HepG2 (cell line): ENCODE measurements at regions not wholly inside any gene's neighbourhood (a gene's known extent, or its start where the extent isn't known, plus 50 kb on each side); places are given as distances from the start of the nearest gene placed in this dataset.

Source experiments
- ATAC-seq: fragments of 200-7000 bp; cut with Tn5 transposase; 3 replicates; pipeline ENCODE4 v1.9.1; 2020; ENCODE audit warnings: mild to moderate bottlenecking, moderate library complexity
- BruUV-seq: library from RNA; stranded (reverse); fragments of 400-500 nt; replicated peaks from 2 replicates; lab custom pipeline; 2021; lab: Mats Ljungman, UMichigan
- CTCF ChIA-PET: fragments of 300-600 bp; formaldehyde crosslinking; extraction: SDS; loops from one replicate; lab custom pipeline; 2021; ENCODE audit warnings: low total read pairs, inconsistent platforms, low intra/inter-chr PET ratio; lab: Yijun Ruan, JAX
- POLR2A ChIA-PET: fragments of 350-600 bp; sonication (Branson Sonifier 250); formaldehyde crosslinking; loops from one replicate; lab custom pipeline; 2020; ENCODE audit warnings: antibody characterized with exemption, inconsistent platforms; lab: Yijun Ruan, JAX
- DNase-seq: peaks from one replicate; pipeline ENCODE4 v3.0.0-alpha.2; 2015; ENCODE audit warnings: low spot score
- FAIRE-seq: peaks from 3 replicates; lab custom pipeline; 2011; peaks lifted over from hg19 to GRCh38; lab: Jason Lieb, UNC
- H2AFZ ChIP-seq: one replicate; pipeline ENCODE4 v1.6.1; 2011; ENCODE audit warnings: low read length, inconsistent platforms
- H3K27ac ChIP-seq: fragments of 300-600 bp; 3 replicates; pipeline ENCODE4 v1.8.0; 2011; ENCODE audit warnings: mixed run types, mild to moderate bottlenecking, mixed read lengths, low read length, inconsistent platforms; ENCODE audit not compliant: insufficient read depth; ENCODE audit errors: extremely low read length
- H3K27me3 ChIP-seq, 2 experiments: fragments of 200-600 bp in 1 of 2; 2 replicates in 1 of 2; 3 replicates in 1 of 2; pipeline versions ENCODE4 v1.6.0 to v1.8.0; 2011; ENCODE audit warnings: low read length in 2 of 2, mild to moderate bottlenecking in 2 of 2, moderate library complexity in 2 of 2, inconsistent platforms in 1 of 2; ENCODE audit not compliant: insufficient read depth in 2 of 2, control insufficient read depth in 1 of 2
- H3K36me3 ChIP-seq, 2 experiments: fragments of 200-600 bp in 1 of 2; replicated peaks in 1 of 2; 2 replicates in 1 of 2; 3 replicates in 1 of 2; pipeline versions ENCODE4 v1.5.1 to v1.8.0; 2011; ENCODE audit warnings: low read length in 2 of 2, inconsistent platforms in 1 of 2; ENCODE audit not compliant: insufficient read depth in 2 of 2, control insufficient read depth in 1 of 2
- H3K4me1 ChIP-seq: 2 replicates; pipeline ENCODE4 v1.5.1; 2012; ENCODE audit warnings: low read length, inconsistent platforms; ENCODE audit not compliant: insufficient read depth
- H3K4me2 ChIP-seq: 2 replicates; pipeline ENCODE4 v1.6.0; 2011; ENCODE audit warnings: low read depth, low read length, inconsistent platforms
- H3K4me3 ChIP-seq, 3 experiments: fragments of 200-600 bp in 1 of 3; sonication (generic), shearing (Covaris generic) in 1 of 3; replicated peaks in 1 of 3; 2 replicates each; pipeline ENCODE4 v1.5.1; 2011 to 2016; ENCODE audit warnings: low read length in 3 of 3, inconsistent platforms in 2 of 3, low read depth in 2 of 3, mild to moderate bottlenecking in 2 of 3, control low read depth in 1 of 3, mixed read lengths in 1 of 3; ENCODE audit not compliant: insufficient read depth in 1 of 3
- H3K79me2 ChIP-seq: one replicate; pipeline ENCODE4 v1.6.1; 2011; ENCODE audit warnings: low read length, inconsistent platforms; ENCODE audit not compliant: insufficient read depth
- H3K9ac ChIP-seq: 2 replicates; pipeline ENCODE4 v1.6.0; 2011; ENCODE audit warnings: mild to moderate bottlenecking, low read depth, low read length, inconsistent platforms; ENCODE audit not compliant: insufficient read depth
- H3K9me3 ChIP-seq: 2 replicates; pipeline ENCODE4 v1.5.1; 2012; ENCODE audit warnings: mild to moderate bottlenecking, low read length
- H4K20me1 ChIP-seq: 2 replicates; pipeline ENCODE4 v1.6.0; 2011; ENCODE audit warnings: inconsistent platforms, mild to moderate bottlenecking, low read length, moderate library complexity; ENCODE audit not compliant: insufficient read depth
- KDM5B ChIP-seq: sonication (generic); formaldehyde crosslinking; IDR thresholded peaks from 2 replicates; pipeline ENCODE4 v1.4.0; 2020; ENCODE audit warnings: missing genetic modification reagents, mild to moderate bottlenecking, borderline replicate concordance
- NCOA5 ChIP-seq: sonication (generic); formaldehyde crosslinking; IDR thresholded peaks from 2 replicates; pipeline ENCODE4 v1.4.0; 2020; ENCODE audit warnings: missing genetic modification reagents
- NFE2 ChIP-seq: sonication (generic); formaldehyde crosslinking; IDR thresholded peaks from 2 replicates; pipeline ENCODE4 v1.4.0; 2020; ENCODE audit warnings: missing genetic modification reagents
- NFIB ChIP-seq: sonication (generic); formaldehyde crosslinking; IDR thresholded peaks from 2 replicates; pipeline ENCODE4 v1.9.0; 2021; ENCODE audit warnings: missing genetic modification reagents, mild to moderate bottlenecking, borderline replicate concordance
- PCBP1 ChIP-seq: fragments of 200-400 bp; formaldehyde crosslinking; IDR thresholded peaks from 2 replicates; pipeline ENCODE4 v1.6.1; 2017; ENCODE audit warnings: mild to moderate bottlenecking, low read depth, low read length, borderline replicate concordance
- SIN3B ChIP-seq: fragments of 150-350 bp; IDR thresholded peaks from 2 replicates; pipeline ENCODE4 v1.6.1; 2014; ENCODE audit warnings: low read length
- ZNF333 ChIP-seq: sonication (generic); formaldehyde crosslinking; IDR thresholded peaks from 2 replicates; pipeline ENCODE4 v1.4.0; 2020; ENCODE audit warnings: mild to moderate bottlenecking, missing genetic modification reagents, borderline replicate concordance
- ZNF678 ChIP-seq: sonication (generic); formaldehyde crosslinking; IDR thresholded peaks from 2 replicates; pipeline ENCODE4 v1.4.0; 2020; ENCODE audit warnings: mild to moderate bottlenecking, missing genetic modification reagents
- ZNF768 ChIP-seq: sonication (generic); formaldehyde crosslinking; IDR thresholded peaks from 2 replicates; pipeline ENCODE4 v1.4.0; 2020; ENCODE audit warnings: missing genetic modification reagents
- WGBS: methylation state at CpG from one replicate; pipeline ENCODE4 v1.1.6; 2017; ENCODE audit warnings: low lambda C conversion rate; 5-methylcytosine and 5-hydroxymethylcytosine counted together
- in situ Hi-C: cut with HindIII; loops from 2 replicates; pipeline ENCODE4 v1.10.0; 2017; ENCODE audit warnings: low pct_unique_long_range_greater_than_20kb; ENCODE audit not compliant: extremely low pct_ligation_motif_present
- intact Hi-C: fragments of 100-400 bp; cut with micrococcal nuclease; formaldehyde crosslinking; loops from one replicate; pipeline ENCODE4 v1.10.0; 2022; ENCODE audit not compliant: unreplicated experiment
- TF ChIP-seq, protein P1 (sequence below): sonication (generic); formaldehyde crosslinking; IDR thresholded peaks from 2 replicates; pipeline ENCODE4 v1.9.0; 2021; ENCODE audit warnings: missing genetic modification reagents, mild to moderate bottlenecking, borderline replicate concordance
- TF ChIP-seq, protein P2 (sequence below): sonication (generic); formaldehyde crosslinking; IDR thresholded peaks from 2 replicates; pipeline ENCODE4 v1.4.0; 2020; ENCODE audit warnings: mild to moderate bottlenecking, missing genetic modification reagents
- TF ChIP-seq, protein P3 (sequence below): IDR thresholded peaks from 2 replicates; pipeline ENCODE4 v1.6.1; 2016; ENCODE audit warnings: missing compliant biosample characterization, missing genetic modification reagents, borderline replicate concordance

DNA sequence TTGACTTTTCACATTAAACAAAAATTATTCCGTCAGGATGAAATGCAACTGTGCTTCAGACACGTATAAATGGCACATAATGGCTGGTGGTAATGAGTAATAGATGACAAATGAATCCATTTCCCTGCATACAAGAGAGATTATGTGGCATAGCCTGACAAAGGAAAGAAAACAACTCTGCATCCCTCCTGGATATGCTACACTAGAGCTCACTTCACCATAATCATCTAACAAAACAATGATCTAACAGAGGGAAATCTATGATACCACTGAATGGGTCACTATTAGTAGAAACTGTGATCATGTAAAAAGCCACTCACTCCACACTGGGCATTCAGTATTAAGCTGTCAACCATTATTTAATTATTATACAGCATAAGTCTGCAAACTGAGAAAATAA is 1498.4 kb downstream of the EFNB2 start:
- FAIRE-seq (no peak), DNase-seq (no peak), ATAC-seq (no peak)
- no peak overlapping the region for H3K4me3 ChIP-seq
- H3K36me3 ChIP-seq = no peaks in the 10 kb centered on the region
- no peaks in the 10 kb centered on the region for H3K4me1 ChIP-seq
- H3K4me2 ChIP-seq = no peak overlapping the region
- H2AFZ ChIP-seq = no peak overlapping the region
- H4K20me1 ChIP-seq = no peaks in the 10 kb centered on the region
- peaks cover 73% of the 10 kb centered on the region for H3K9me3 ChIP-seq
- H3K79me2 ChIP-seq = no peaks in the 10 kb centered on the region
- ChIA-PET POLR2A (no interaction called here), CTCF (no interaction called here)
- in situ Hi-C loops = no loop called here
- no peak overlapping the region for H3K27ac ChIP-seq
- intact Hi-C loops = no loop called here
- 18% methylated on average over 2 of the region's 2 CpGs for WGBS
- BruUV-seq = no TSS peak
- H3K9ac ChIP-seq = no peak overlapping the region
- TF ChIP-seq ZNF678 (CRISPR knock-in tag) (no peak), ZNF768 (CRISPR knock-in tag) (no peak), KDM5B (no peak), ZNF333 (CRISPR knock-in tag) (no peak), SIN3B (no peak)
- TF ChIP-seq, protein P1, sequence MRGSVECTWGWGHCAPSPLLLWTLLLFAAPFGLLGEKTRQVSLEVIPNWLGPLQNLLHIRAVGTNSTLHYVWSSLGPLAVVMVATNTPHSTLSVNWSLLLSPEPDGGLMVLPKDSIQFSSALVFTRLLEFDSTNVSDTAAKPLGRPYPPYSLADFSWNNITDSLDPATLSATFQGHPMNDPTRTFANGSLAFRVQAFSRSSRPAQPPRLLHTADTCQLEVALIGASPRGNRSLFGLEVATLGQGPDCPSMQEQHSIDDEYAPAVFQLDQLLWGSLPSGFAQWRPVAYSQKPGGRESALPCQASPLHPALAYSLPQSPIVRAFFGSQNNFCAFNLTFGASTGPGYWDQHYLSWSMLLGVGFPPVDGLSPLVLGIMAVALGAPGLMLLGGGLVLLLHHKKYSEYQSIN (CRISPR knock-in tag) = no peak
- TF ChIP-seq, protein P2, sequence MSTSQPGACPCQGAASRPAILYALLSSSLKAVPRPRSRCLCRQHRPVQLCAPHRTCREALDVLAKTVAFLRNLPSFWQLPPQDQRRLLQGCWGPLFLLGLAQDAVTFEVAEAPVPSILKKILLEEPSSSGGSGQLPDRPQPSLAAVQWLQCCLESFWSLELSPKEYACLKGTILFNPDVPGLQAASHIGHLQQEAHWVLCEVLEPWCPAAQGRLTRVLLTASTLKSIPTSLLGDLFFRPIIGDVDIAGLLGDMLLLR = no peak
- H3K27me3 ChIP-seq = no peaks in the 10 kb centered on the region

DNA sequence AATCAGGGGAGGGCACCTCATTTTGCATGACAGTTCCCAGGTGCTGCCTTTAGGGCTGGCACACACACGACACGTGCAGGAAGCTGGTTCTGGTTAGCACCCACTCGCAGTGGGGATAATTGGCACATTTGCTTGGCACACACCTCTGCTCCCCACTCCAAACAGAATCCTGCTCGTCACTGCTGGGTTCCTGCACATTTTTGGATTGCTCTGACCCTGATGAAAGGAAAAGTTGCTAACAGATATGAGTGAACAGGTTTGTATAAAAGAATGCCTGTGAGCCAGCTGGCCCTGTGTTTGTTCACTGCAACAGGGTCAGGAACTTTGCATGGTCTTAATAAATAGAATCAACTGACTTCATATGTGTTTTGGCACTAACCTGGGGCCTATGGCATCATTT is 1500.4 kb downstream of the EFNB2 start:
- no peak for ATAC-seq
- no peaks in the 10 kb centered on the region for H4K20me1 ChIP-seq
- H3K79me2 ChIP-seq = no peaks in the 10 kb centered on the region
- DNase-seq = no peak
- TF ChIP-seq NFIB (CRISPR knock-in tag) (no peak), PCBP1 (no peak), NFE2 (CRISPR knock-in tag) (no peak), NCOA5 (CRISPR knock-in tag) (no peak)
- TF ChIP-seq, protein P3, sequence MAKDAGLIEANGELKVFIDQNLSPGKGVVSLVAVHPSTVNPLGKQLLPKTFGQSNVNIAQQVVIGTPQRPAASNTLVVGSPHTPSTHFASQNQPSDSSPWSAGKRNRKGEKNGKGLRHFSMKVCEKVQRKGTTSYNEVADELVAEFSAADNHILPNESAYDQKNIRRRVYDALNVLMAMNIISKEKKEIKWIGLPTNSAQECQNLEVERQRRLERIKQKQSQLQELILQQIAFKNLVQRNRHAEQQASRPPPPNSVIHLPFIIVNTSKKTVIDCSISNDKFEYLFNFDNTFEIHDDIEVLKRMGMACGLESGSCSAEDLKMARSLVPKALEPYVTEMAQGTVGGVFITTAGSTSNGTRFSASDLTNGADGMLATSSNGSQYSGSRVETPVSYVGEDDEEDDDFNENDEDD = no peak
- BruUV-seq = no TSS peak
- H2AFZ ChIP-seq = no peak overlapping the region
- ChIA-PET POLR2A (no interaction called here), CTCF (no interaction called here)
- no peaks in the 10 kb centered on the region for H3K4me1 ChIP-seq
- H3K27ac ChIP-seq = no peak overlapping the region
- intact Hi-C loops (no loop called here), in situ Hi-C loops (no loop called here)
- no peak overlapping the region for H3K4me2 ChIP-seq
- H3K9me3 ChIP-seq = peaks cover 66% of the 10 kb centered on the region
- FAIRE-seq = no peak
- H3K36me3 ChIP-seq = no peaks in the 10 kb centered on the region
- no peak overlapping the region for H3K9ac ChIP-seq
- no peaks in the 10 kb centered on the region for H3K27me3 ChIP-seq
- H3K4me3 ChIP-seq = no peak overlapping the region
- WGBS = 7% methylated on average over 4 of the region's 4 CpGs
